HL-60/S4 (cell line): ENCODE measurements at regions not wholly inside any gene's neighbourhood (a gene's known extent, or its start where the extent isn't known, plus 50 kb on each side); places are given as distances from the start of the nearest gene placed in this dataset.
"Not testable (repeated sequence)": the region's sequence is repeated elsewhere in the genome, so short reads cannot be mapped to it uniquely, and the experiment has no call there.

Source experiments
- in situ Hi-C: fragments of 300-500 bp; cut with MboI; formaldehyde crosslinking; loops from 2 replicates; pipeline ENCODE4 v1.14.3; 2022; ENCODE audit warnings: low sequenced_read_pairs

- in situ Hi-C loops: no loop called here
Observed at GRCh38 chr3:153785901-153786300, 335.3 kb upstream of the ARHGEF26 start.

- in situ Hi-C loops: no loop called here
Observed at GRCh38 chr3:153789380-153789779, 331.8 kb upstream of the ARHGEF26 start.

GRCh38 chr3:153797056-153797455 is 324.1 kb upstream of the ARHGEF26 start:
- in situ Hi-C loops: not testable (repeated sequence)

- in situ Hi-C loops: no loop called here
Observed at GRCh38 chr3:153809097-153809496, 312.1 kb upstream of the ARHGEF26 start.

- in situ Hi-C loops: no loop called here
Observed at GRCh38 chr3:153818338-153818737, 302.9 kb upstream of the ARHGEF26 start.

GRCh38 chr3:153820035-153820434 is 301.2 kb upstream of the ARHGEF26 start:
- in situ Hi-C loops: no loop called here

GRCh38 chr3:153828346-153828745 is 292.8 kb upstream of the ARHGEF26 start:
- in situ Hi-C loops: not testable (repeated sequence)

GRCh38 chr3:153829606-153830170 is 291.5 kb upstream of the ARHGEF26 start:
- in situ Hi-C loops: no loop called here

GRCh38 chr3:153830552-153830951 is 290.6 kb upstream of the ARHGEF26 start:
- in situ Hi-C loops: no loop called here

- in situ Hi-C loops: no loop called here
Observed at GRCh38 chr3:153835540-153835939, 285.6 kb upstream of the ARHGEF26 start.

- in situ Hi-C loops: no loop called here
Observed at GRCh38 chr3:153840487-153840886, 280.7 kb upstream of the ARHGEF26 start.

- in situ Hi-C loops: no loop called here
Observed at GRCh38 chr3:153843994-153844393, 277.2 kb upstream of the ARHGEF26 start.

GRCh38 chr3:153845311-153845710 is 275.9 kb upstream of the ARHGEF26 start:
- in situ Hi-C loops: no loop called here

- in situ Hi-C loops: no loop called here
Observed at GRCh38 chr3:153848702-153849101, 272.5 kb upstream of the ARHGEF26 start.

- in situ Hi-C loops: no loop called here
Observed at GRCh38 chr3:153852355-153852754, 268.8 kb upstream of the ARHGEF26 start.

- in situ Hi-C loops: no loop called here
Observed at GRCh38 chr3:153853163-153853562, 268.0 kb upstream of the ARHGEF26 start.

GRCh38 chr3:153855772-153856171 is 265.4 kb upstream of the ARHGEF26 start:
- in situ Hi-C loops: no loop called here

- in situ Hi-C loops: no loop called here
Observed at GRCh38 chr3:153856932-153857331, 264.3 kb upstream of the ARHGEF26 start.

- in situ Hi-C loops: no loop called here
Observed at GRCh38 chr3:153864793-153865192, 256.4 kb upstream of the ARHGEF26 start.

- in situ Hi-C loops: no loop called here
Observed at GRCh38 chr3:153866901-153867300, 254.3 kb upstream of the ARHGEF26 start.

GRCh38 chr3:153874348-153874747 is 246.8 kb upstream of the ARHGEF26 start:
- in situ Hi-C loops: not testable (repeated sequence)

GRCh38 chr3:153880493-153880892 is 240.7 kb upstream of the ARHGEF26 start:
- in situ Hi-C loops: no loop called here

- in situ Hi-C loops: no loop called here
Observed at GRCh38 chr3:153881201-153881600, 240.0 kb upstream of the ARHGEF26 start.
